DMS 273 (cell line): ENCODE measurements at regions not wholly inside any gene's neighbourhood (a gene's known extent, or its start where the extent isn't known, plus 50 kb on each side); places are given as distances from the start of the nearest gene placed in this dataset.
"Not testable (repeated sequence)": the region's sequence is repeated elsewhere in the genome, so short reads cannot be mapped to it uniquely, and the experiment has no call there.

Experiments used
- DNase-seq: peaks from one replicate; lab custom pipeline; 2025; ENCODE audit not compliant: unreplicated experiment; lab: John Stamatoyannopoulos, UW

GRCh38 chr6:121634586-121634985, 199.1 kb downstream of the GJA1 start:
- DNase-seq, result not testable (repeated sequence)

GRCh38 chr6:121635355-121635754, 199.9 kb downstream of the GJA1 start:
- DNase-seq, result no peak

- not testable (repeated sequence) for DNase-seq
These were observed 200.8 kb downstream of the GJA1 start for GRCh38 chr6:121636217-121636616.

- DNase-seq, result no peak
These were observed 203.6 kb downstream of the GJA1 start for GRCh38 chr6:121639021-121639420.

GRCh38 chr6:121641158-121641557, 205.7 kb downstream of the GJA1 start:
- no peak for DNase-seq

- no peak for DNase-seq
These were observed 209.8 kb downstream of the GJA1 start for GRCh38 chr6:121645100-121645745.

GRCh38 chr6:121647905-121648304, 212.5 kb downstream of the GJA1 start:
- no peak for DNase-seq

- no peak for DNase-seq
These were observed 214.5 kb downstream of the GJA1 start for GRCh38 chr6:121649951-121650350.

- DNase-seq, result no peak
These were observed 216.0 kb downstream of the GJA1 start for GRCh38 chr6:121651420-121651819.

GRCh38 chr6:121652223-121652622, 216.8 kb downstream of the GJA1 start:
- DNase-seq, result no peak

- DNase-seq, result no peak
These were observed 217.5 kb downstream of the GJA1 start for GRCh38 chr6:121652726-121653623.

- DNase-seq, result no peak
These were observed 218.2 kb downstream of the GJA1 start for GRCh38 chr6:121653624-121654008.

GRCh38 chr6:121657972-121658371, 222.5 kb downstream of the GJA1 start:
- DNase-seq, result no peak

GRCh38 chr6:121660277-121660676, 224.8 kb downstream of the GJA1 start:
- no peak for DNase-seq

GRCh38 chr6:121663292-121663810, 227.9 kb downstream of the GJA1 start:
- no peak for DNase-seq

GRCh38 chr6:121664158-121664557, 228.7 kb downstream of the GJA1 start:
- DNase-seq, result no peak

GRCh38 chr6:121666814-121667213, 231.4 kb downstream of the GJA1 start:
- no peak for DNase-seq

- no peak for DNase-seq
These were observed 232.8 kb downstream of the GJA1 start for GRCh38 chr6:121668259-121668658.

GRCh38 chr6:121670511-121670910, 235.1 kb downstream of the GJA1 start:
- no peak for DNase-seq

GRCh38 chr6:121677571-121677970, 242.1 kb downstream of the GJA1 start:
- no peak for DNase-seq

- DNase-seq, result no peak
These were observed 242.8 kb downstream of the GJA1 start for GRCh38 chr6:121678245-121678644.

GRCh38 chr6:121680058-121680457, 244.6 kb downstream of the GJA1 start:
- no peak for DNase-seq
